ENCODE measurements at regions not wholly inside any gene's neighbourhood (a gene's known extent, or its start where the extent isn't known, plus 50 kb on each side); places are given as distances from the start of the nearest gene placed in this dataset.
"Not testable (repeated sequence)": the region's sequence is repeated elsewhere in the genome, so short reads cannot be mapped to it uniquely, and the experiment has no call there.

- H3K4me3 ChIP-seq; DNase-seq (ENCODE audit: low read depth in 1 of 2, low spot score in 1 of 2); POLR2A ChIA-PET; CTCF ChIA-PET; ATAC-seq; H3K9me3 ChIP-seq; H3K4me1 ChIP-seq; H3K27ac ChIP-seq; FAIRE-seq; H3K4me2 ChIP-seq: not testable (repeated sequence)
- 49% methylated on average over 4 of the region's 4 CpGs for WGBS (ENCODE audit: missing lambda C conversion rate)
Observed at GRCh38 chr6:27194453-27194852, 53.0 kb upstream of the PRSS16 start.

DNA sequence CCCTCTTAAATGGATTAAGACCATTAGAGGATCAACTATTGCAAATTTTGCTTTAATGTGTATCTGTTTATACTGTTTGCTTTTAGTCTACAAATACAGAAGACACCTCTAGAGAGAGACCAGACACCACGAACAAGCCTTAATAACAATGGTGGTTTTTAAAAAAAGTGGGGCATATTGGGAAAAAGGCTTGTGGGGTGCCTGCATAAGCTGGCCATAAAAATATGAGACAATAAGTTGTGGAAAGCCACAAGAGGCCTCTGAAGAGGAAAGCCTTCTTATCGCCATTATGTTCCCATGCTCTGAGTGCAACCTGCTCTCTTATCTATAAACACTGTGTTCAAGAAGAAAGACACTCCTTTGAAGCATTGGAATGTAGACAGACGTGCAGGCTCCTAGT is 52.0 kb upstream of the PRSS16 start:
- CTCF ChIA-PET; FAIRE-seq; H3K27ac ChIP-seq; H3K4me2 ChIP-seq; ATAC-seq; H3K9me3 ChIP-seq; DNase-seq (ENCODE audit: low read depth in 1 of 2, low spot score in 1 of 2); POLR2A ChIA-PET; H3K4me3 ChIP-seq; H3K4me1 ChIP-seq: not testable (repeated sequence)
- WGBS (ENCODE audit: missing lambda C conversion rate): 58% methylated on average over 3 of the region's 3 CpGs

Small RNA genes in the stretch of these regions (small RNA-seq; reads per million reads assigned to genes)
- gene MIR3143 (0 to 58.3 (median 15.3) reads per million in 6 experiments), gene RNU2-62P (0 to 4.7 (median 0.55) reads per million in 6 experiments)

All from A549 (cell line).